Adrenal gland (tissue), 9 donors: ENCODE measurements at regions not wholly inside any gene's neighbourhood (a gene's known extent, or its start where the extent isn't known, plus 50 kb on each side); places are given as distances from the start of the nearest gene placed in this dataset.

Experiments
- DNase-seq, 7 donors: peaks; one replicate each; pipeline ENCODE4 v3.0.0-alpha.2; 2019 to 2020
- H3K27ac ChIP-seq, 5 donors: fragments of 200-600 bp; sonication (generic) in 4 of 5; 1 replicate in 3 of 5; 2 replicates in 2 of 5; pipeline versions ENCODE4 v1.5.1 to v1.8.0; 2016 to 2020; ENCODE audit warnings: mild to moderate bottlenecking in 1 of 5
- H3K27me3 ChIP-seq: fragments of 200-600 bp; 2 replicates; pipeline ENCODE4 v1.8.0; 2021
- H3K36me3 ChIP-seq, 2 donors: fragments of 200-600 bp; replicated peaks in 1 of 2; 1 replicate in 1 of 2; 2 replicates in 1 of 2; pipeline versions ENCODE4 v1.5.1 to v1.8.0; 2018 to 2022
- H3K4me1 ChIP-seq, 2 donors: fragments of 200-600 bp; replicated peaks in 1 of 2; 1 replicate in 1 of 2; 2 replicates in 1 of 2; pipeline versions ENCODE4 v1.5.1 to v1.8.0; 2018 to 2021
- H3K4me3 ChIP-seq, 4 donors: fragments of 200-600 bp; sonication (generic) in 3 of 4; one replicate each; pipeline ENCODE4 v1.5.1; 2016 to 2018
- H3K9me3 ChIP-seq, 3 donors: fragments of 200-600 bp; sonication (generic) in 1 of 3; replicated peaks in 1 of 3; 1 replicate in 2 of 3; 2 replicates in 1 of 3; pipeline versions ENCODE4 v1.5.1 to v1.8.0; 2016 to 2021
- POLR2A ChIP-seq, 2 donors: fragments of 450-650 bp; IDR thresholded peaks; one replicate each; pipeline ENCODE4 v1.6.1; 2017; ENCODE audit warnings: antibody characterized with exemption in 2 of 2, mild to moderate bottlenecking in 2 of 2, moderate library complexity in 1 of 2
- WGBS, 4 donors: extraction: QIAGEN DNeasy Blood & Tissue Kit in 2 of 4; methylation state at CpG; one replicate each; pipeline versions ENCODE4 v1.1.5 to v1.1.7; 2013 to 2017; 5-methylcytosine and 5-hydroxymethylcytosine counted together
- intact Hi-C, 2 donors: fragments of 100-400 bp; cut with DNase I; formaldehyde crosslinking; loops; one replicate each; pipeline versions ENCODE4 v1.14.1 to v1.15.0; 2022 to 2023
- TF ChIP-seq, protein P1 (sequence below), 6 experiments: fragments of 450-650 bp in 4 of 6; fragments of 200-600 bp in 2 of 6; sonication (generic) in 1 of 6; IDR thresholded peaks; 1 replicate in 5 of 6; 2 replicates in 1 of 6; pipeline versions ENCODE4 v1.5.1 to v1.8.0; 2016 to 2021; ENCODE audit warnings: antibody characterized with exemption in 6 of 6, mild to moderate bottlenecking in 2 of 6, moderate library complexity in 1 of 6
- donor health status: healthy with polysubstance abuse.
- donor health status: Bipolar disorder and iron deficiency.
- donor health status: DM: yes; HTN: yes; CAD: no.
- donor health status: DM: no; HTN: no; CAD: no.
- donor health status: DM: no; HTN: no; CAD: no.

DNA sequence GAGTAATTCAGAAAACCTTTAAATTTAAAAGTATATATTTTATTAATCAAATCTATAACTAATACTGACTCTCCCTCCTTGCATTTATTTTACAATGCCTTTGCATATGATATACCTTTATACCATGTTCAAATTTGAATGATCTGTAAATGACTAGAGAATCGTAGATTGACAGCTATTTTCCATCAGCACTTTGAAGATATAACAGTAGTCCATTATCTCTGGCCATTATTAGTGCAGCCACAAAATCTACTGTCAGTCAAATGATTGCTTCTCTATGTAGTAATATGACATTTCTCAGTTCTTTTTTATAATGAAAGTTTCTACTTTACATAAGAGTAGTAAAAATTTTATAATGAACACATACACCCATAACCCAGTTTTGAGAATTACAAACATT lies 1054.8 kb upstream of the B3GALT2 start:
- no peaks in the 10 kb centered on the region for H3K4me1 ChIP-seq
- no peak overlapping the region for H3K27ac ChIP-seq
- TF ChIP-seq POLR2A (IDR thresholded peaks at IDR 0.05), result no peak
- TF ChIP-seq, protein P1, sequence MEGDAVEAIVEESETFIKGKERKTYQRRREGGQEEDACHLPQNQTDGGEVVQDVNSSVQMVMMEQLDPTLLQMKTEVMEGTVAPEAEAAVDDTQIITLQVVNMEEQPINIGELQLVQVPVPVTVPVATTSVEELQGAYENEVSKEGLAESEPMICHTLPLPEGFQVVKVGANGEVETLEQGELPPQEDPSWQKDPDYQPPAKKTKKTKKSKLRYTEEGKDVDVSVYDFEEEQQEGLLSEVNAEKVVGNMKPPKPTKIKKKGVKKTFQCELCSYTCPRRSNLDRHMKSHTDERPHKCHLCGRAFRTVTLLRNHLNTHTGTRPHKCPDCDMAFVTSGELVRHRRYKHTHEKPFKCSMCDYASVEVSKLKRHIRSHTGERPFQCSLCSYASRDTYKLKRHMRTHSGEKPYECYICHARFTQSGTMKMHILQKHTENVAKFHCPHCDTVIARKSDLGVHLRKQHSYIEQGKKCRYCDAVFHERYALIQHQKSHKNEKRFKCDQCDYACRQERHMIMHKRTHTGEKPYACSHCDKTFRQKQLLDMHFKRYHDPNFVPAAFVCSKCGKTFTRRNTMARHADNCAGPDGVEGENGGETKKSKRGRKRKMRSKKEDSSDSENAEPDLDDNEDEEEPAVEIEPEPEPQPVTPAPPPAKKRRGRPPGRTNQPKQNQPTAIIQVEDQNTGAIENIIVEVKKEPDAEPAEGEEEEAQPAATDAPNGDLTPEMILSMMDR (IDR thresholded peaks at IDR 0.05), result no peak
- H3K9me3 ChIP-seq, result no peaks in the 10 kb centered on the region
- intact Hi-C loops, result no loop called here
- WGBS, 4 donors, result 72 to 91% (median 85%) methylated on average over 1 of the region's 1 CpG
- no peaks in the 10 kb centered on the region for H3K36me3 ChIP-seq
- DNase-seq, result no peak
- H3K27me3 ChIP-seq, result no peaks in the 10 kb centered on the region
- no peak overlapping the region for H3K4me3 ChIP-seq

DNA sequence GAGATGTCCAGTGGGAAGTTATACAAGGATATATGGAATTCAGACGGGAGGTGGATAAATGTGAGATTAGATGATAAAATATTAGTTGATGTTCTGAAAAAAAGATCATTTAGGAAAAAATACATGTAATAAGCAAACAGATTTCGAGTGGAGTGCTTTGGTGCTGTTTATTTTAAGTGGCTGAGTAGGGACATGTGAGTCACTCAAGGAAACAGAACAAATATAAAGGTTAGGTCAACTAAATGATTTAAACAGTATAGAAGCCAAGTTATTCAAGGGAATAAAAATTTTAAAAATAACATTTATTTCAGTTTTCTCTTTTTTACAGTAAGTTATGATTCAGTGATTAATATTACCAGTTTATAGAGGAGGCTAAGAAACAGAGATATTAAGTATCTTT lies 1046.7 kb upstream of the B3GALT2 start:
- no peak for DNase-seq
- no peak for TF ChIP-seq POLR2A (IDR thresholded peaks at IDR 0.05)
- TF ChIP-seq, protein P1 (IDR thresholded peaks at IDR 0.05), result no peak
- WGBS, 4 donors, result 24 to 54% (median 47%) methylated on average over 2 of the region's 2 CpGs
- Histone ChIP-seq H3K4me1 (no peaks in the 10 kb centered on the region), H3K27ac (no peak overlapping the region), H3K27me3 (no peaks in the 10 kb centered on the region), H3K36me3 (no peaks in the 10 kb centered on the region), H3K9me3 (no peaks in the 10 kb centered on the region), H3K4me3 (no peak overlapping the region)
- intact Hi-C loops, result no loop called here

- H3K36me3 ChIP-seq, result no peaks in the 10 kb centered on the region
- TF ChIP-seq, protein P1 (IDR thresholded peaks at IDR 0.05), result no peak
- no peak for TF ChIP-seq POLR2A (IDR thresholded peaks at IDR 0.05)
- H3K4me1 ChIP-seq, result no peaks in the 10 kb centered on the region
- no peak overlapping the region for H3K4me3 ChIP-seq
- H3K27ac ChIP-seq, result no peak overlapping the region
- DNase-seq, result no peak
- H3K27me3 ChIP-seq, result no peaks in the 10 kb centered on the region
- intact Hi-C loops, result no loop called here
- no peaks in the 10 kb centered on the region for H3K9me3 ChIP-seq
- 62 to 93% (median 90%) methylated on average over 2 to 4 of the region's 4 CpGs for WGBS, 4 donors
Measured at GRCh38 chr1:194230351-194231144, 1044.1 kb upstream of the B3GALT2 start.

DNA sequence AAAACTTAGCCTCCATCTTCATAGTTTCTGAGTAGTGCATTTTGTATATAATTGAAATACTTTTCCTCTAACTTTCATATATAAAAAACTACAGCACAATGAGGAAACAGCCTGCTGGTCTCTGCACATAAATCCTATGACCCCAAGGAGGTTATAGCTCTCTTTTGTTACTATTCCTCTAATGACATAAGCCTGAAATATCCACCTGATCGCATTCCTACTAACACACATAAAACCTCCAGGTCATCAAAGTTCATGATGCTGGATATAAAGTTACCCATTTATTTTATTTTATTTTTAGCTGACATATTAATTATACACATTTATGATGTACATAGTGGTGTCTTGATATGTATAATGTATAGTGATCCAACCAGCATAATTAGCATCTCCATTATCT lies 1042.0 kb upstream of the B3GALT2 start:
- H3K36me3 ChIP-seq, result no peaks in the 10 kb centered on the region
- intact Hi-C loops, result no loop called here
- H3K9me3 ChIP-seq, result no peaks in the 10 kb centered on the region
- no peak overlapping the region for H3K4me3 ChIP-seq
- DNase-seq, result no peak
- no peak overlapping the region for H3K27ac ChIP-seq
- WGBS, 4 donors, result 89 to 94% (median 91%) methylated on average over 1 of the region's 1 CpG
- H3K27me3 ChIP-seq, result no peaks in the 10 kb centered on the region
- H3K4me1 ChIP-seq, result no peaks in the 10 kb centered on the region
- TF ChIP-seq, protein P1 (IDR thresholded peaks at IDR 0.05), result no peak
- TF ChIP-seq POLR2A (IDR thresholded peaks at IDR 0.05), result no peak
